ENCODE measurements at regions not wholly inside any gene's neighbourhood (a gene's known extent, or its start where the extent isn't known, plus 50 kb on each side); places are given as distances from the start of the nearest gene placed in this dataset.

- no peak overlapping the region for H2BK20ac ChIP-seq (ENCODE audit: low read depth, low read length)
- no peak overlapping the region for H2BK15ac ChIP-seq (ENCODE audit: low read depth, low read length)
- H3K9ac ChIP-seq (ENCODE audit: low read depth, low read length), result no peak overlapping the region
- H3K36me3 ChIP-seq (ENCODE audit: control insufficient read depth, insufficient read depth, low read length), result no peaks in the 10 kb centered on the region
- H4K91ac ChIP-seq (ENCODE audit: insufficient read depth, low read depth, low read length), result no peak overlapping the region
- H3K79me1 ChIP-seq (ENCODE audit: low read depth in 1 of 2, low read length in 2 of 2), result no peaks in the 10 kb centered on the region
- H2AFZ ChIP-seq (replicated peaks; ENCODE audit: low read length, poor library complexity), result no peak overlapping the region
- H4K8ac ChIP-seq (ENCODE audit: low read depth in 2 of 2, low read length in 2 of 2), result no peak overlapping the region
- H4K20me1 ChIP-seq (ENCODE audit: insufficient read depth, low read length), result no peaks in the 10 kb centered on the region
- H3K27ac ChIP-seq (ENCODE audit: insufficient read depth, low read length), result no peak overlapping the region
- intact Hi-C loops (cut with micrococcal nuclease) (no loop called here), in situ Hi-C loops (cut with MboI; ENCODE audit: low sequenced_read_pairs) (no loop called here), dilution Hi-C loops (cut with HindIII; ENCODE audit: low sequenced_read_pairs, unreplicated experiment) (no loop called here)
- BruUV-seq (replicated peaks), result no TSS peak
- H2BK120ac ChIP-seq (ENCODE audit: low read depth, low read length), result no peak overlapping the region
- WGBS, 2 experiments (ENCODE audit: extremely low coverage in 2 of 2, insufficient read length in 1 of 2), result 100% methylated on average over 3 of the region's 9 CpGs; no CpG with 5 or more reads in 1 of the 2 experiments
- DNase-seq (no peak), ATAC-seq (ENCODE audit: low read depth) (no peak)
- no peaks in the 10 kb centered on the region for H3K4me1 ChIP-seq (ENCODE audit: control insufficient read depth, insufficient read depth, low read length)
- no peak overlapping the region for H3K4me2 ChIP-seq (ENCODE audit: low read depth, low read length)
- no peaks in the 10 kb centered on the region for H3K27me3 ChIP-seq (ENCODE audit: control insufficient read depth, insufficient read depth, low read length)
- H2BK5ac ChIP-seq (ENCODE audit: low read depth, low read length, poor library complexity, severe bottlenecking), result no peak overlapping the region
- H2AK5ac ChIP-seq (ENCODE audit: low read depth, low read length), result no peak overlapping the region
- CTCF ChIA-PET, result no interaction called here
- H4K5ac ChIP-seq (ENCODE audit: low read depth, low read length), result no peak overlapping the region
- no peak overlapping the region for H3K4ac ChIP-seq (ENCODE audit: low read depth, low read length)
- no peak overlapping the region for H2AK9ac ChIP-seq (replicated peaks; ENCODE audit: low read depth, low read length, poor library complexity)
- no peak overlapping the region for H3K18ac ChIP-seq (ENCODE audit: low read depth, low read length)
- H3K23ac ChIP-seq (ENCODE audit: low read depth, low read length), result no peak overlapping the region
- peaks cover 24% of the 10 kb centered on the region for H3K9me3 ChIP-seq (ENCODE audit: control insufficient read depth, insufficient read depth, low read length)
- no peak overlapping the region for H3K14ac ChIP-seq (replicated peaks; ENCODE audit: low read depth, low read length)
- H3K4me3 ChIP-seq (ENCODE audit: insufficient read depth, low read depth, low read length), result no peak overlapping the region
- POLR2A ChIA-PET (ENCODE audit: unreplicated experiment), result no interaction called here
- H3K9me1 ChIP-seq (ENCODE audit: insufficient read depth, low read length), result peaks cover 12% of the 10 kb centered on the region
- H3K56ac ChIP-seq (ENCODE audit: extremely low read depth, insufficient read depth, low read length), result no peak overlapping the region
- no peak for TF ChIP-seq RFX5 (IDR thresholded peaks at IDR 0.05; ENCODE audit: low read depth, low read length)
- no peak for TF ChIP-seq NFE2L2 (IDR thresholded peaks at IDR 0.05; ENCODE audit: low read depth, low read length)
- no peak for TF ChIP-seq CEBPB (IDR thresholded peaks at IDR 0.05; ENCODE audit: low read depth, low read length)
- TF ChIP-seq, protein P1, sequence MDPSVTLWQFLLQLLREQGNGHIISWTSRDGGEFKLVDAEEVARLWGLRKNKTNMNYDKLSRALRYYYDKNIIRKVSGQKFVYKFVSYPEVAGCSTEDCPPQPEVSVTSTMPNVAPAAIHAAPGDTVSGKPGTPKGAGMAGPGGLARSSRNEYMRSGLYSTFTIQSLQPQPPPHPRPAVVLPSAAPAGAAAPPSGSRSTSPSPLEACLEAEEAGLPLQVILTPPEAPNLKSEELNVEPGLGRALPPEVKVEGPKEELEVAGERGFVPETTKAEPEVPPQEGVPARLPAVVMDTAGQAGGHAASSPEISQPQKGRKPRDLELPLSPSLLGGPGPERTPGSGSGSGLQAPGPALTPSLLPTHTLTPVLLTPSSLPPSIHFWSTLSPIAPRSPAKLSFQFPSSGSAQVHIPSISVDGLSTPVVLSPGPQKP (IDR thresholded peaks at IDR 0.05; ENCODE audit: borderline replicate concordance, low read depth, low read length), result no peak
- no peak for TF ChIP-seq POLR2A (IDR thresholded peaks at IDR 0.05; ENCODE audit: low read depth, low read length)
- no peak for TF ChIP-seq RAD21 (IDR thresholded peaks at IDR 0.05; ENCODE audit: low read length)
- no peak for TF ChIP-seq SMC3 (IDR thresholded peaks at IDR 0.05; ENCODE audit: low read depth, low read length)
Observed at GRCh38 chr22:44616461-44616860, 85.5 kb upstream of the PRR5 start.
